ENCODE measurements at regions not wholly inside any gene's neighbourhood (a gene's known extent, or its start where the extent isn't known, plus 50 kb on each side); places are given as distances from the start of the nearest gene placed in this dataset.

GRCh38 chr9:79006546-79006945, 565.2 kb upstream of the TLE4 start:
- no peak overlapping the region for H3K27ac ChIP-seq
- no peak overlapping the region for H3K4me3 ChIP-seq (replicated peaks in 1 of 3)
- no peaks in the 10 kb centered on the region for H3K9me3 ChIP-seq
- TF ChIP-seq CTCF (IDR thresholded peaks at IDR 0.05) (no peak), POLR2A (IDR thresholded peaks at IDR 0.05) (no peak)
- WGBS, 2 donors = 74 to 80% methylated on average over 4 of the region's 4 CpGs
- DNase-seq = no peak
- no peaks in the 10 kb centered on the region for H3K27me3 ChIP-seq
- intact Hi-C loops (cut with DNase I) = no loop called here
- H3K36me3 ChIP-seq = no peaks in the 10 kb centered on the region
- no peaks in the 10 kb centered on the region for H3K4me1 ChIP-seq

- intact Hi-C loops (cut with DNase I) = no loop called here
- H3K9me3 ChIP-seq = no peaks in the 10 kb centered on the region
- H3K36me3 ChIP-seq = no peaks in the 10 kb centered on the region
- no peak overlapping the region for H3K4me3 ChIP-seq (replicated peaks in 1 of 3)
- no peaks in the 10 kb centered on the region for H3K27me3 ChIP-seq
- no peaks in the 10 kb centered on the region for H3K4me1 ChIP-seq
- DNase-seq = no peak
- 86 to 91% methylated on average over 8 of the region's 8 CpGs for WGBS, 2 donors
- H3K27ac ChIP-seq = no peak overlapping the region
- TF ChIP-seq CTCF (IDR thresholded peaks at IDR 0.05) (no peak), POLR2A (IDR thresholded peaks at IDR 0.05) (no peak)
Observed at GRCh38 chr9:79007701-79008483, 563.9 kb upstream of the TLE4 start.

GRCh38 chr9:79008916-79009315, 562.8 kb upstream of the TLE4 start:
- TF ChIP-seq CTCF (IDR thresholded peaks at IDR 0.05) (no peak), POLR2A (IDR thresholded peaks at IDR 0.05) (no peak)
- no peaks in the 10 kb centered on the region for H3K4me1 ChIP-seq
- no peak overlapping the region for H3K4me3 ChIP-seq (replicated peaks in 1 of 3)
- intact Hi-C loops (cut with DNase I) = no loop called here
- H3K9me3 ChIP-seq = no peaks in the 10 kb centered on the region
- WGBS, 2 donors = 73 to 75% methylated on average over 3 of the region's 3 CpGs
- no peaks in the 10 kb centered on the region for H3K27me3 ChIP-seq
- no peak for DNase-seq
- H3K36me3 ChIP-seq = no peaks in the 10 kb centered on the region
- H3K27ac ChIP-seq = no peak overlapping the region

GRCh38 chr9:79011461-79011860, 560.3 kb upstream of the TLE4 start:
- no peak for DNase-seq
- Histone ChIP-seq H3K9me3 (no peaks in the 10 kb centered on the region), H3K36me3 (no peaks in the 10 kb centered on the region), H3K4me1 (no peaks in the 10 kb centered on the region), H3K27ac (no peak overlapping the region), H3K4me3 (replicated peaks in 1 of 3) (no peak overlapping the region), H3K27me3 (no peaks in the 10 kb centered on the region)
- WGBS, 2 donors = 78 to 92% methylated on average over 3 of the region's 3 CpGs
- intact Hi-C loops (cut with DNase I) = no loop called here
- TF ChIP-seq POLR2A (IDR thresholded peaks at IDR 0.05) = no peak

GRCh38 chr9:79012561-79012960, 559.2 kb upstream of the TLE4 start:
- no peaks in the 10 kb centered on the region for H3K27me3 ChIP-seq
- no peaks in the 10 kb centered on the region for H3K36me3 ChIP-seq
- H3K4me3 ChIP-seq (replicated peaks in 1 of 3) = no peak overlapping the region
- intact Hi-C loops (cut with DNase I) = no loop called here
- TF ChIP-seq POLR2A (IDR thresholded peaks at IDR 0.05) = no peak
- no peaks in the 10 kb centered on the region for H3K4me1 ChIP-seq
- no peak overlapping the region for H3K27ac ChIP-seq
- no peaks in the 10 kb centered on the region for H3K9me3 ChIP-seq
- DNase-seq = no peak

- no peaks in the 10 kb centered on the region for H3K4me1 ChIP-seq
- H3K36me3 ChIP-seq = no peaks in the 10 kb centered on the region
- no peak for DNase-seq
- no peaks in the 10 kb centered on the region for H3K9me3 ChIP-seq
- intact Hi-C loops (cut with DNase I) = no loop called here
- no peaks in the 10 kb centered on the region for H3K27me3 ChIP-seq
- TF ChIP-seq POLR2A (IDR thresholded peaks at IDR 0.05) (no peak), CTCF (IDR thresholded peaks at IDR 0.05) (no peak)
- no peak overlapping the region for H3K4me3 ChIP-seq (replicated peaks in 1 of 3)
- WGBS, 2 donors = 78 to 87% methylated on average over 3 of the region's 3 CpGs
- H3K27ac ChIP-seq = no peak overlapping the region
Observed at GRCh38 chr9:79013715-79014610, 557.8 kb upstream of the TLE4 start.

Data from thyroid gland (tissue), 4 donors.